Stimulated activated CD4-positive, alpha-beta T cell treated with anti-CD3 and anti-CD28 coated beads, Interleukin-12 subunit alpha, Interleukin-12 subunit beta, amount 100 ng/mL, for 4 hours (primary cell): ENCODE measurements at regions not wholly inside any gene's neighbourhood (a gene's known extent, or its start where the extent isn't known, plus 50 kb on each side); places are given as distances from the start of the nearest gene placed in this dataset.
"Not testable (repeated sequence)": the region's sequence is repeated elsewhere in the genome, so short reads cannot be mapped to it uniquely, and the experiment has no call there.

Source experiments
- DNase-seq: peaks from one replicate; pipeline ENCODE4 v3.0.0-alpha.2; 2020

DNA sequence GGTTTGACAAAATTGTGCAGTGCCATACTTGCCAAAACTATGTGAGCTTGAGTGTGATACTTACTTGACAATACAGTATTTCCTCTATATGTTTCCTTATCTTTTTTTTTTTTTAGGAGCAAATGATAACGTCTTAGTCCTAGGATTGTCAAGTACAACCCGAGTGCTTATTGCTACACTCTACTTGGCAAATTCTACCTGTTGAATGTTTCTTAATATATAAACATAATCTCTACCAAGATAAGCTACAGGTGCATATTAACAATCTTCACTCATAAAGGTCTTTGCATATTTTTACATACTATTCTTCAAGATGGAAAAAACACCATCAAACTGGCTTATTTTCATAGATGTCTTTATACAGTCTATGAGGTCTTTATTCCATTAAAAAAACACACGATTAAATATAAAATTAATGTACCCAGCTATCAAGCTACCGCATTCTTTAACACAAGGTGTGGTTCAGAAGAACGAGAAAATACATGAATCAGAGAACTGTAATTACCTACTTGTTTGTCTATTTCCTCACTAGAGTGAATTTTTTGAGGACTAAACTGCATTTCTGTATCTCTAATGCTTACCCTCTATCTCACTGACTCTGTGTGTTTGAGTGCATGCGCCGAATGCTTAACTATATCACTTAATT lies 76.1 kb upstream of the PDSS1 start:
- no peak for DNase-seq

DNA sequence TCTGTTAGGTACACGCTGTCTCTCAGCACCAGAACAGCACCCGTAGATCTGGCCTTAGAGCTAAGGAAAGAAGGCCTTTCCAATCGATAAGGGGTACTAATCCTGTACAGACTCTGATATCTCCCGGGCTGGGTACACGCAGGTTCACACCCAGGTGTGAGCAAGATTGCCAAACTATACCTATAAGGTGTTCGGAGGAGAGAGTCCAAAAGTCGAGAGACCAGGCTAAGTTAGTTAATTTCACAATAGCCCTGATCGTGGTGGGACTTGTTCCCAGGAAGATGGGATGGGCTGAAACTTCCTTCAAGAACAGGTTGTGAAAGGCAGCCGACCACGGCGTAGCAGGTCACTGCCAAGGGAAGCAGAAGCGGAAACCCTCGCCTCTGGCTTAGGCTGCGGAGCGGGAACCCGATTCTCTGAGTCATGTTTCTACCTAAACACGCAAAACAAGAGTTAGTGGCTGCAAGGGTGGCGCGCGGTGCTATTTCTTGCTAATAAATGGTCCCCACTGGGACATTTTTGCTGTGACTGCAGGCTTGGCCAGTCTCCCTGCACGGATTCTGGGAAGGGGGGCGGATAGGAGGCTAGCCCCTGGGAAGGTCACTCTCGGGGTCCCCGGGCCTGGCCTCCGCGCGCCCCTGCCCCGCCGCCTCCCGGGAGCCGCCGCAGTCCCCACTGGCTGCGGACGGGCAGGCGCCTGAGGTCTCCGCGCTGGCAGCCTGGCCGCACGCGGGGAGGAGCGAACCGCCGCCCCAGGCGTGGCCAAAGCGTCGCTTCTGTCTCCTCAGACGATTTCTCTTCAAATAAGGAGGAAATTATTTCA lies 75.4 kb upstream of the PDSS1 start:
- DNase-seq: peak; percentile 18

DNA sequence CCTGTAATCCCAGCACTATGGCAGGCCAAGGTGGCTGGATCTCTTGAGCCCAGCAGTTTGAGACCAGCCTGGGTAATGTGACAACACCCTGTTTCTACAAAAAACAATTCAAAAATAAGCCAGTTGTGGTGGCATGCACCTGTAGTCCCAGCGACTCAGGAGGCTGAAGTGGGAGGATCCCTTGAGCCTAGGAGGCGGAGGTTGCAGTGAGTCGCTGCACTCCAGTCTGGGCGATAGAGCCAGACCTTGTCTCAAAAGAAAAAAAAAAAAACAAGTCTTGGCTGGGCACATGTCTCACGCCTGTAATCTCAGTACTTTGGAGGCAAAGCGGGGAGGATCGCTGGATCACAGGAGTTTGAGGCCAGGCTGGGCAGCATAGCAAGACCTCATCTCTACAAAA lies 74.6 kb upstream of the PDSS1 start:
- no peak for DNase-seq

DNA sequence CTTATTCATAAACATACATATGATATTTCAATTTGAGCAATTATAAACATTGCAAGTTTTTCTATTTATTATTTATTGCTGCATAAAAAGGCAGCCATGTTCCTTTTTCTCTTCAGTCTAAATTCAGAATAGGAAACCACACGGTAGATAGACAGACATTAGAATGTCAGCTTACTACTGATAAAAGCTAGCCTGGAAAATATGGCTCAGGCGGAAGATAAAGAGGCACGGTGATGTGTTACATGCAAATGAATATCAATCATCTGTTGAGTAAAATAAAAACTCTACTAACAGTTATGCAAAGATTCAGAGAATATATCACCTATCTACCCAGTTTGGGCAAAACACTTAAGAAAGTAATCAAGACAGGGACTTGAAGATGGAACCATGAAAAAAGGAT lies 73.5 kb upstream of the PDSS1 start:
- DNase-seq: no peak

DNA sequence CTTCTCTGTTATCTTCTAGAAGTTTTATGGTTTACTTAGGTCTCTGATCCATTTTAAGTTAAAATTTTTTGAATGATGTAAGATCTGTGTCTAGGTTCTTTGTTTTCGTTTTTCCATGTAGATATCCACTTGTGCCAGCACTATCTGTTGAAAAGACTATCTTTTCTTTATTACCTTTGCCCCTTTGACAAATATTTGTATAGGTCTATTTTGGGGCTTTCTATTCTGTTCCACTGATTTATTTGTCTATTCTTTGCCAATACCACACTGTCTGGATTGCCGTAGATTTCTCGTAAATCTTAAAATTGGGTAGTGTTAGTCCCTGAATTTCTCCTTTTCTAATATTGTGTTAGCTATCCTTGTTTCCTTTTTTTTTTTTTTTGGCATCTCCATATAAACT lies 71.4 kb upstream of the PDSS1 start:
- DNase-seq: no peak

DNA sequence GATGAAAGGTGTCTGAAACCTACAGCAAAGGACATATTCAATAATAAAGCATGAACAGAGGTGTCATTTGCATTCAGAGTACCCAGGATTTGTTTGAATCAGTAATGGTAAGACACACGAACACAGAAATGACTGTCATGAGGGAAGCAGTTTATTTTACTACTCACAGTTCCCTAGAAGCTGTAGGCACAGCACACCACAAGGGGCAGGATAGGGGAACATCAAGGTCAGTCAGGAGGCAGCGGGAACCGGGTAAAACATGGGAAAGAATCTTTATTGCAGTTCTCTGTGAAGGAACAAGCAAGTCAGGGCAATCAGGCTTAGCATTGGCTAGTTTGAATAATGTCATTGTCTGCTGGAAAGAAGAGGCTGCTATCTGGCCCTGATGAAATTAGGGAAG lies 70.2 kb upstream of the PDSS1 start:
- DNase-seq: no peak

DNA sequence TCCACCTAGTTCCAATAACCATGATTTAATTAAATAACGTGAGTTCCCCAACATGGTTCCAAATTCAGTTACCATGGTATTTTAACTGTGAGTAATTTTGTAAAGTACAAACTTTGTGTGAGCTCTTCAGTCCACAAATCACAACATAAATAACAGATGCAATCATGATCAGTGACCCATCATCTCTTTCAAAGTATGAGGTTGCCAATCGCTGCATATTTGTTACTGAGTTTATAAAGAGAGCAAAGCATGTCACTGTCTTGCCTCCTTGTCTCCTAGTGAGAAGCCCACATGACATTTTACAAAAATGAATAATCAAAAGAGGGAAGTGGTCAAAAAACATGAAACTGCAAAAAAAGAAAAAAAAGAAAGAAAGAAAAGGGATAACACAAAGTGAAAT lies 69.1 kb upstream of the PDSS1 start:
- no peak for DNase-seq

DNA sequence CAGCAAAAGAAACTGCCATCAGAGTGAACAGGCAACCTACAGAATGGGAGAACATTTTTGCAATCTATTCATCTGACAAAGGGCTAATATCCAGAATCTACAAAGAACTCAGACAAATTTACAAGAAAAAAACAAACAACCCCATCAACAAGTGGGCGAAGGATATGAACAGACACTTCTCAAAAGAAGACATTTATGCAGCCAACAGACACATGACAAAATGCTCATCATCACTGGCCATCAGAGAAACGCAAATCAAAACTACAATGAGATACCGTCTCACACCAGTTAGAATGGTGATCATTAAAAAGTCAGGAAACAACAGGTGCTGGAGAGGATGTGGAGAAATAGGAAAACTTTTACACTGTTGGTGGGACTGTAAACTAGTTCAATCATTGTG lies 65.3 kb upstream of the PDSS1 start:
- not testable (repeated sequence) for DNase-seq

DNA sequence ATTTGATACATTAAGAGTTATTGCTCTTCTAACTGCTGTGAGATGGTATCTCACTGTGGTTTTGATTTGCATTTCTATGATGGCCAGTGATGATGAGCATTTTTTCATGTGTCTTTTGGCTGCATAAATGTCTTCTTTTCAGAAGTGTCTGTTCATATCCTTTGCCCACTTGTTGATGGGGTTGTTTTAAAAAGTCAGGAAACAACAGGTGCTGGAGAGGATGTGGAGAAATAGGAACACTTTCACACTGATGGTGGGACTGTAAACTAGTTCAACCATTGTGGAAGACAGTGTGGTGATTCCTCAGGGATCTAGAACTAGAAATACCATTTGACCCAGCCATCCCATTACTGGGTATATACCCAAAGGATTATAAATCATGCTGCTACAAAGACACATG lies 63.4 kb upstream of the PDSS1 start:
- not testable (repeated sequence) for DNase-seq

DNA sequence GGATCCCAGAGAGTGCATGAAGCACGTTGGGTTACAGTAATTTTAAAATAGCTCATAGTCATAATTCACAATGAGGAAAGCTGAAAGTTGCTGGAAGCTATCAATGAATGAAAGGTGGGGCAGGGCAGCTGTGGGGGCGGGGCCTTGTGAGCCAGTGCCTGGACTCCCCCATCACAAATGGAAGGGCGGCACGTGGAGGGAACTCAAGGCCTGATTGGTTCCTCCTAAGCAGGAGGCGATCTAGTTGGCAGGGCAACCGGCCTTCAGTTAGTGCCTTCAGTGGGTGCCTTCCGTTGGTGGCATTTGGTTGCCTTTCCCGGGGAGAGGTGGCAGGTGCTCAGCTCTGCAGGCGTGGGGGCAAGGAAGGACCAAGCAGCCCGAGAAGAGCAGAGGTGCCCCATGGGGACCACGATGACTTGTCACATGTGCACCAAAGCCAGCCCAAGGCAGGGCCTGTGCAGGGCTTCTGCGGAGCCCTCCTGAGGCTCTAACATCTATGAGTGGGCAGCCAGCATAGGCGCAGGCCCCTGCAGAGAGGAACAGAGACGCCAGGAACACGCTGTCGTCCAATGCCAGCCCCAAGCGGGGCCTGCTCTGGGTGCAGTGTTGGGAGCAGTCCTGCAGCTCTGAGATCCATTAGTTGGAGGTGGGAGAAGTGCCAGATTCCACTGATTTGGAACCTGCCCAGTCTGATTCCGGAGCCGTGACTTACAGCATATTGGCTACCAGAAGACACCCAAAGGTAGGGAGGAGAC lies 59.8 kb upstream of the PDSS1 start:
- DNase-seq: no peak

DNA sequence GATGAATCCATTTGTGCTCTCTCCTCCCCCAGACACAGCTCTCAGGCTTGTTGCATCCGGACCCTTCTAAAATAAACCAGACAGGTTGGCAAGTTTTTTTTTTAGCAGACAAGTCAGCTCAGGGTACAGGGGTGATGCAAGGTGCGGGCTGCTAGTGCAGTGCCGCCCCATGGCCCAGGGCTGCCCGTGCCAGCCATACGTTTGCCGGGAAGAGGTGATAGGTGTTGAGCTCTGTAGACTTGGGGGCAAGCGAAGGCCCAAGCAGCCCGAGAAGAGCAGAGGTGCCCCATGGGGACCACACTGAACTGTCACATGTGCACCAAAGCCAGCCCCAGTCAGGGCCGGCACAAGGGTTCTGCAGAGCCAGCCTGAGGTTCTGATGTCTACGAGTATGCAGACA lies 57.1 kb upstream of the PDSS1 start:
- no peak for DNase-seq

DNA sequence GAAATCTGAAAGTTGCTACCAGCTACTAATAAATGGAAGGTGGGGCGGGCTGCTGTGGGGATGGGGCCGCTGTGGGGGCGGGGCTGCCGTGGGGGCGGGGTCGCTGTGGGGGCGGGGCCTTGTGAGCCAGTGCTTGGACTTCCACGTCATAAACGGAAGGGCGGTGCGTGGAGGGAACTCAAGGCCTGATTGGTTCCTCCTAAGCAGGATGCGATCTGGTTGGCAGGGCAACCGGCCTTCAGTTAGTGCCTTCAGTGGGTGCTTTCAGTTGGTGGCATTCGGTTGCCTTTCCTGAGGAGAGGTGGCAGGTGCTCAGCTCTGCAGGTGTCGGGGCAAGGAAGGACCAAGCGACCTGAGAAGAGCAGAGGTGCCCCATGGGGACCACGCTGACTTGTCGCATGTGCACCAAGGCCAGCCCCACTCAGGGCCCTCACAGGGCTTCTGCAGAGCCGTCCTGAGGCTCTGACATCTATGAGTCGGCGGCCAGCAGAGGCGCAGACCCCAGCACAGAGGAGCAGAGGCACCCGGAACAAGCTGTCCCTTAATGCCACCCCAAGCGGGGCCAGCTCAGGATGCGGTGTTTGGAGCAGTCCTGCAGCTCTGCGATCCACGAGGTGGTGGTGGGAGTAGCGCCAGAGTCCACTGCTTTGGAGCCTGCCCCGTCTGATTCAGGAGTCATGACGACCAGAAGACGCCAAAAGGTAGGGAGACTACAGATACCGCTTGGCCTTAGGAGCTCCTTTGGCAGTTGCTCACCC lies 54.4 kb upstream of the PDSS1 start:
- DNase-seq: no peak

DNA sequence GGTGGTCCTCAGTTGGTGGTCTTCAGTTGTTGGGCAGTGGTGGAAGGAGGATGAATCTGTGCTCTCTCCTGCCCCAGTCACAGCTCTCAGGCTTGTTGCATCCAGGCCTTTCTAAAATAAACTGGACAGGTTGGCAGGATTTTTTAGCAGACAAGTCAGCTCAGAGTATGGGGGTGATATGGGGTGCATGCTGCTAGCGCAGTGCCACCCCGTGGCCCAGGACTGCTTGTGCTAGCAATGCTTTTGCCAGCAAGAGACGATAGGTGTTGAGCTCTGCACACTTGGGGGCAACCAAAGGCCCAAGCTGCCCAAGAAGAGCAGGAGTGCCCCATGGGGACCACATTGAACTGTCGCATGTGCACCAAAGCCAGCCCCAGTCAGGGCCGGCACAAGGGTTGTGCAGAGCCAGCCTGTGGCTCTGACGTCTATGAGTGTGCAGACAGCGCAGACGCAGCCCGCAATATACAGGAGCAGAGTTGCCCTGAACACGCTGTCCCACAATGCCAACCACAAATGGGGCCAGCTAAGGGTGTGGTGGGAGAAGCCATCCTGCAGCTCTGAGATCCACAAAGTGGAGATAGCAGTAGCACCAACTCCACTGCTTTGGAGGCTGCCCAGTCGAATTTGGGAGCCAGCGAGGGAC lies 49.8 kb upstream of the PDSS1 start:
- DNase-seq: no peak
